ENCODE measurements at regions not wholly inside any gene's neighbourhood (a gene's known extent, or its start where the extent isn't known, plus 50 kb on each side); places are given as distances from the start of the nearest gene placed in this dataset.

- no peak for DNase-seq (ENCODE audit: low spot score)
- Mint-ChIP-seq H3K27me3 (ENCODE audit: unreplicated experiment) (no peaks in the 10 kb centered on the region), H3K27ac (ENCODE audit: unreplicated experiment) (no peak overlapping the region), H3K4me1 (ENCODE audit: unreplicated experiment) (no peaks in the 10 kb centered on the region), H3K4me3 (ENCODE audit: unreplicated experiment) (no peak overlapping the region), H3K36me3 (ENCODE audit: low read depth, unreplicated experiment) (no peaks in the 10 kb centered on the region), H3K9me3 (ENCODE audit: unreplicated experiment) (no peaks in the 10 kb centered on the region)
- no peak for TF ChIP-seq CTCF (IDR thresholded peaks at IDR 0.05; ENCODE audit: unreplicated experiment)
Measured at GRCh38 chr5:153358315-153358976, 132.0 kb upstream of the GRIA1 start.

- Mint-ChIP-seq H3K9me3 (ENCODE audit: unreplicated experiment) (no peaks in the 10 kb centered on the region), H3K27me3 (ENCODE audit: unreplicated experiment) (no peaks in the 10 kb centered on the region), H3K4me1 (ENCODE audit: unreplicated experiment) (no peaks in the 10 kb centered on the region), H3K36me3 (ENCODE audit: low read depth, unreplicated experiment) (no peaks in the 10 kb centered on the region), H3K27ac (ENCODE audit: unreplicated experiment) (no peak overlapping the region), H3K4me3 (ENCODE audit: unreplicated experiment) (no peak overlapping the region)
- no peak for TF ChIP-seq CTCF (IDR thresholded peaks at IDR 0.05; ENCODE audit: unreplicated experiment)
- DNase-seq (ENCODE audit: low spot score): no peak
Measured at GRCh38 chr5:153360860-153361259, 129.6 kb upstream of the GRIA1 start.

- Mint-ChIP-seq H3K4me1 (ENCODE audit: unreplicated experiment) (no peaks in the 10 kb centered on the region), H3K4me3 (ENCODE audit: unreplicated experiment) (no peak overlapping the region), H3K36me3 (ENCODE audit: low read depth, unreplicated experiment) (no peaks in the 10 kb centered on the region), H3K9me3 (ENCODE audit: unreplicated experiment) (no peaks in the 10 kb centered on the region), H3K27me3 (ENCODE audit: unreplicated experiment) (no peaks in the 10 kb centered on the region), H3K27ac (ENCODE audit: unreplicated experiment) (no peak overlapping the region)
- no peak for DNase-seq (ENCODE audit: low spot score)
- no peak for TF ChIP-seq CTCF (IDR thresholded peaks at IDR 0.05; ENCODE audit: unreplicated experiment)
Measured at GRCh38 chr5:153361735-153362409, 128.6 kb upstream of the GRIA1 start.

- Mint-ChIP-seq H3K9me3 (ENCODE audit: unreplicated experiment) (no peaks in the 10 kb centered on the region), H3K27ac (ENCODE audit: unreplicated experiment) (no peak overlapping the region), H3K27me3 (ENCODE audit: unreplicated experiment) (no peaks in the 10 kb centered on the region), H3K4me3 (ENCODE audit: unreplicated experiment) (no peak overlapping the region), H3K36me3 (ENCODE audit: low read depth, unreplicated experiment) (no peaks in the 10 kb centered on the region), H3K4me1 (ENCODE audit: unreplicated experiment) (no peaks in the 10 kb centered on the region)
- DNase-seq (ENCODE audit: low spot score): no peak
- no peak for TF ChIP-seq CTCF (IDR thresholded peaks at IDR 0.05; ENCODE audit: unreplicated experiment)
Measured at GRCh38 chr5:153365547-153365946, 124.9 kb upstream of the GRIA1 start.

GRCh38 chr5:153367466-153367865 lies 123.0 kb upstream of the GRIA1 start:
- Mint-ChIP-seq H3K27me3 (ENCODE audit: unreplicated experiment) (no peaks in the 10 kb centered on the region), H3K4me1 (ENCODE audit: unreplicated experiment) (no peaks in the 10 kb centered on the region), H3K27ac (ENCODE audit: unreplicated experiment) (no peak overlapping the region), H3K36me3 (ENCODE audit: low read depth, unreplicated experiment) (no peaks in the 10 kb centered on the region), H3K9me3 (ENCODE audit: unreplicated experiment) (no peaks in the 10 kb centered on the region), H3K4me3 (ENCODE audit: unreplicated experiment) (no peak overlapping the region)
- no peak for DNase-seq (ENCODE audit: low spot score)
- no peak for TF ChIP-seq CTCF (IDR thresholded peaks at IDR 0.05; ENCODE audit: unreplicated experiment)
